GM12878 (cell line): ENCODE measurements at regions not wholly inside any gene's neighbourhood (a gene's known extent, or its start where the extent isn't known, plus 50 kb on each side); places are given as distances from the start of the nearest gene placed in this dataset.

Source experiments
- ATF2 ChIP-seq: IDR thresholded peaks from 2 replicates; pipeline ENCODE4 v1.6.1; 2012; ENCODE audit warnings: low read length, inconsistent platforms
- MEF2B ChIP-seq: fragments of 450-650 bp; IDR thresholded peaks from 2 replicates; pipeline ENCODE4 v1.6.1; 2018; ENCODE audit warnings: mild to moderate bottlenecking, moderate library complexity; ENCODE audit not compliant: partially characterized antibody, poor library complexity, severe bottlenecking
- NFXL1 ChIP-seq: fragments of 450-650 bp; IDR thresholded peaks from 2 replicates; pipeline ENCODE4 v1.6.1; 2017; ENCODE audit warnings: antibody characterized with exemption, mild to moderate bottlenecking, borderline replicate concordance
- WRNIP1 ChIP-seq: IDR thresholded peaks from 2 replicates; pipeline ENCODE4 v1.6.1; 2011; ENCODE audit warnings: low read depth, low read length, improper control_type of control experiment, borderline replicate concordance
- ZBTB40 ChIP-seq: fragments of 450-650 bp; IDR thresholded peaks from 2 replicates; pipeline ENCODE4 v1.6.1; 2016; ENCODE audit warnings: mild to moderate bottlenecking, moderate library complexity, borderline replicate concordance
- TF ChIP-seq, protein P1 (sequence below): fragments of 450-650 bp; formaldehyde crosslinking; IDR thresholded peaks from 2 replicates; pipeline ENCODE4 v1.5.0; 2022; ENCODE audit warnings: mild to moderate bottlenecking, missing genetic modification characterization

DNA sequence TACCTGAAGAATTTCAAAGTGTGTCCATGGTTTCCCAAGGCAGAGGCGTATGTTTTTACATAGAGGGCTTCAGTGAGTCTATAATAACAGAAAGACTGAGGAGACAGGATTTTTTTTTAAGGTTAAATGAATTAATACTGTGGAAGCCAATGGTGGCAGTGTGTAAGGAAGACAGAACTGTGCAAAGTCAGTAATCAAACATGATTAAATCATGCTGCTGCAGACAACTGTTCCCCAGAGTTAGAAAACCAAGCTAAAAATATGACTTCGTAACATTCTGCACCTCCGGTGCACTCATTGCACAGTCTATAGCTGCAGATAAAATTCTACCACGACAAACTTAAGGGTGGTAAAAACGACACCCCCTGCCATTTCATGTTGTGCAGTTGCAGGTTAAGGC, 309.6 kb upstream of the TRIB2 start (continued):
- TF ChIP-seq ZBTB40 (no peak), ATF2 (no peak), MEF2B (no peak), NFXL1 (no peak), WRNIP1 (no peak)
- TF ChIP-seq, protein P1, sequence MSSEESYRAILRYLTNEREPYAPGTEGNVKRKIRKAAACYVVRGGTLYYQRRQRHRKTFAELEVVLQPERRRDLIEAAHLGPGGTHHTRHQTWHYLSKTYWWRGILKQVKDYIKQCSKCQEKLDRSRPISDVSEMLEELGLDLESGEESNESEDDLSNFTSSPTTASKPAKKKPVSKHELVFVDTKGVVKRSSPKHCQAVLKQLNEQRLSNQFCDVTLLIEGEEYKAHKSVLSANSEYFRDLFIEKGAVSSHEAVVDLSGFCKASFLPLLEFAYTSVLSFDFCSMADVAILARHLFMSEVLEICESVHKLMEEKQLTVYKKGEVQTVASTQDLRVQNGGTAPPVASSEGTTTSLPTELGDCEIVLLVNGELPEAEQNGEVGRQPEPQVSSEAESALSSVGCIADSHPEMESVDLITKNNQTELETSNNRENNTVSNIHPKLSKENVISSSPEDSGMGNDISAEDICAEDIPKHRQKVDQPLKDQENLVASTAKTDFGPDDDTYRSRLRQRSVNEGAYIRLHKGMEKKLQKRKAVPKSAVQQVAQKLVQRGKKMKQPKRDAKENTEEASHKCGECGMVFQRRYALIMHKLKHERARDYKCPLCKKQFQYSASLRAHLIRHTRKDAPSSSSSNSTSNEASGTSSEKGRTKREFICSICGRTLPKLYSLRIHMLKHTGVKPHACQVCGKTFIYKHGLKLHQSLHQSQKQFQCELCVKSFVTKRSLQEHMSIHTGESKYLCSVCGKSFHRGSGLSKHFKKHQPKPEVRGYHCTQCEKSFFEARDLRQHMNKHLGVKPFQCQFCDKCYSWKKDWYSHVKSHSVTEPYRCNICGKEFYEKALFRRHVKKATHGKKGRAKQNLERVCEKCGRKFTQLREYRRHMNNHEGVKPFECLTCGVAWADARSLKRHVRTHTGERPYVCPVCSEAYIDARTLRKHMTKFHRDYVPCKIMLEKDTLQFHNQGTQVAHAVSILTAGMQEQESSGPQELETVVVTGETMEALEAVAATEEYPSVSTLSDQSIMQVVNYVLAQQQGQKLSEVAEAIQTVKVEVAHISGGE, result no peak
